HG02623 (cell line): ENCODE measurements at regions not wholly inside any gene's neighbourhood (a gene's known extent, or its start where the extent isn't known, plus 50 kb on each side); places are given as distances from the start of the nearest gene placed in this dataset.

ENCODE experiments used
- ATAC-seq: cut with Tn5 transposase; IDR thresholded peaks from one replicate; pipeline ENCODE4 v1.9.1; 2021; ENCODE audit warnings: moderate library complexity; ENCODE audit not compliant: unreplicated experiment

DNA sequence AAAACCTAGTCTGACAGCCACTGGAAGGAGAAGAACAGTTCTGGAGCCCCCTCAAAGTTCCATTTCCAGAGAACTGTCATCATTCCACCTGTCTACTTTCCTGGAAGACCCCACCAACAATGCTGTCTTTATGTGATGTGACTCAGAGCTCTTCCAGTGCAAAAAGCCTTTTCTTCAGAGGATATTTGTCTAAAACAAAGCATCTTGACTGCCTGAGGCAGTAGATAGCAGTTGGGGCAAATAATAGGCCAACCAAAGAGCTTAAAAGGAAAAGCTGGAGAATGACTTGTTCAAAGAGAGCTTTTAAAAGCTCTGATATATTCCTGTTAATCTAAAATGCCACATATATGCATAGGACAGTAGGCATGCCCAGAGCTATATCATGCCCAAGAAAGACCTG, 62.6 kb downstream of the MIS18A start:
- ATAC-seq, result no peak

DNA sequence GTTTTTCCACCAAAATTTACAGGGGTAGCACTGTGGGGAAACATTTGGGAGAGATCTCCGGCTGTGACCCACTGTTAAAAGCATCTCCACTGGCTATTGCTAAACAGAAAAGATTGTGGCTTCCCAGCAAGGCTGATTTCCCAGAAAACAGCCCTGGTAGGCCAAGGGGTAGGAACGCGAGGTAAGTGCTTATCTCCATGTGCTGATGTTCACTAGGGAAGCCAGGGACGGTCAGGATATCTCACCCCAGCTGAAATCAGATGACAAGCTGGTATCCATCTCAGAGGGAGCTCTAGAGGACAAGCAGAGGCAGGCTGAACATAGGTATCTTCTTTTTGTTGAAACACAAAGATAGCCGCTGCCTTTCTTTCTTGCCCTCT, 63.6 kb downstream of the MIS18A start:
- ATAC-seq, result no peak

DNA sequence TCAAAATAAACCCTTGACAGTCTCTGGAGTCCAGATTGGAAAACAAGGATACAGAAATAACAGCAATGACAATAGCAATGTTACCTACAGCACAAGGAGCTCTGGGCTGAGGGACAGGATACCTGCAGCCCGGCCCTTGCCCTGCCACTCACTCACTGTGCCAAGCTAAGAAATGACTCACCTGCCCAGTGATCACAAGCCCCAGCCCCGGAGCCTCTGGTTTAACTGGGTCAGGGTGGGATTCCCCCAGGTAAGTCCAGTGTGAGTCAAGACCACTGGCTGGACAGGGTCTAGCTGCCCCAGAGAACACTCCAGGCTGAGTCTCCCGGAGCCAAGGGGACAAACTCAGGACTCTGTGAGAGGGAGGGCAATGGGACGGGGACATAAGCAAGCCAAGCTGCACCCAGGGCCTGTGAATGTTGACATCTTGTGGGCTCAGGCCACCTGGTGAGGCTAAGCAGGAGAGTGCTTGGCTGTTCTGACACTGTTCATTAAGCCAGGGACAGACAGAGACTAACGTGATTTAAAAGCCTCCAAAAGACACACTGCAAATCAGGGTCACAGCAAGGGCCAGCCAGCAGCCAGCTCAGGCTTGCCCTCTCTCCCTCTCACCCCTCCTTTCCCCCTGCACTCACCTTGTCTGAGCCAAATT, 64.1 kb downstream of the MIS18A start:
- no peak for ATAC-seq

DNA sequence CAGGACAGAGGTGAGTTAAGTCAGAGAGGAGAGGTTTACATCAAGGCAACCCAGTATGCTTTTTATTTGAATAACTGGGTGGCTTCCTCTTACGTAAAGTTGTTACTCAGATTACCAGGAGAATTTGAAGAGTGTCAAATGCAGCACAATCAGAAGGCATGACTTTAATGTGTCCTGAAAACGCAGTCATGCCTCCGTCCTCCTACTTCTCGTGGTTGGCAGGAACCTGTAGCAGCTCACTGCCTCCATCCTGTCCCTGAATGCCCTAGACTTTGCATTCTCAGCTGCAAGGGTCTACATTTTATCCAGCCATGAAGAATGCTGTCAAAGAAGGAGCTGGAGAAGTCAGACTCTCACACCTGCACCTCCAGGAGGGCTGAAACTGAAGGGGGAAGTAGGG, 66.7 kb downstream of the MIS18A start:
- ATAC-seq, result no peak

DNA sequence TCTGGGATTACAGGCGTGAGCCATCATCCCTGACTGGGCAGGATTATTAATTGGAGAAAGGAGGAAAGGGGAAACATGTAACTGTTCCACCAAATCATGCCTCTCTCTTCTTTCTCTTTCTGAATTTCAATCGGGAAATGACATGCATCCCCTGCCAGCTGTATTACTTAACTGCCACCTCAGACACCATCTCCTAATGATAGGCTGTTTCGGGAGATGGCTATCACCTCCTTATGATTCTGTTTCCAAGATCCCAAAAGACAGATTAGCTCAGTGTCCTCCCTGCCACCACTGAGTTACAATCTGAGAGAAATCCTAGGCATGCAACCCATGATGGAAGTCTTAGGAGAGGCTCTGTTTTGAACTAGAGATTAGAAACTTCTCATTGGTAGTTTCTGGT, 67.5 kb downstream of the MIS18A start:
- ATAC-seq, result no peak

DNA sequence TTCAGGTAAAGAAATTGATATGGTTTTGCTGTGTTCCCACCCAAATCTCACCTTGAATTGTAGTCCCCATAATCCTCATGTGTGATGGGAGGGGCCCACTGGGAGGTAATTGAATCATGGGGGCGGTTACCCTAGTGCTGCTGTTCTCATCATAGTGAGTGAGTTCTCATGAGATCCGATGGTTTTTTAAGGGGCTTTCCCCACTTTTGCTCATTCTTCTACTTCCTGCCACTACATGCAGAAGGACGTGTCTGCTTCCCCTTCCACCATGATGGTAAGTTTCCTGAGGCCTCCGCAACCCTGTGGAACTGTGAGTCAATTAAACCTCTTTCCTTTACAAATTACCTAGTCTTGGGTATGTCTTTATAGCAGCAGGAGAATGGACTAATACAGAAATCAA, 69.3 kb downstream of the MIS18A start:
- no peak for ATAC-seq

DNA sequence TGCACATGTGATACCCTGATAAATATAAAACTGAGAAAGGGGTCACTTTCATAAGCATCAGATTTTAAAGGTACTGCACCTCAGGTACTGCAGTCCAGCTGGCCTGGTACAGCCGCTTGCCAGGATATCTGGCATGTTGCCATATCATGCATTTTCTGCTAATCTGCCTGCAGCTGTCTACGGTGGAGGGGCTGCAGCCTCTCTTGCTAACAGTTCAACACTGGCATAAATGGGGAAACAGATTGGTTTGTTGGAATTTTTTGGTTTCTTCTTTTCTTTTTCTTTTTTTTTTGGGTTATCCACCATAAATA, 71.5 kb downstream of the MIS18A start:
- ATAC-seq, result no peak

DNA sequence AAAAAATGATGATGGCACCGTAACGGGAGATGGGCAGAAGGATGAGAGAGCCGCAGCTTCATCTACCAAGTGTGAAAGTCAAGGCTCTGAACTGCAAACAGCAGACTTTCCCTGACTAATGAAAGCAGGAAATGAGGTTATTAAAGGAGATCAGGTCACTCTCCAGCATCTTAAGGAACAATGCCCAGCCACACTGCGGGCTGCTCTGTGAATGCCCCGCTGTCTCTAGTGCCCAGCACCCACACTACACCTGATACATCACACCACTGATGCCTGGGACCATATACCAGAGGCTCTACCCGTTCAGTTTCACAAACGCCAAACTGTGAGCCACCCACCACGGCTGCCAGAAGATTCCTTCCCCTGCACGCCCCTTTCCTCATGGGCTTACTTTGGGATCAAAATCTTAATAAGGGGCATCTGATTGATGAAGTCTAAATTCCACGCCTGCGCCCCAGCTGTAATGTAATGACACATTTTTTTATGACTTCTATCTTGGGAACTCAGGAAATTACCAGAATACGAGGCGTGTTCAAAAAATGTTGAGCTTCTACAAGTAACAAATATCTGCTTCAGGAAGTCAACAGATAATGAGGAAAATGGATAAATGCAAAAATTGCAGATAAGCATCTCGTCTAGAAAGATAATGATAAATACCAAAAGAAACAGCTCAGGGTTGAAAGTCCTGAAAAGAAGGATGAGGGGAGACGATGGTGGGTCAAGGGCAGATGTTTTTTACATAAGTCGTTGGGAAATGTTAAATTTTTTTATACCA, 72.0 kb downstream of the MIS18A start:
- no peak for ATAC-seq

DNA sequence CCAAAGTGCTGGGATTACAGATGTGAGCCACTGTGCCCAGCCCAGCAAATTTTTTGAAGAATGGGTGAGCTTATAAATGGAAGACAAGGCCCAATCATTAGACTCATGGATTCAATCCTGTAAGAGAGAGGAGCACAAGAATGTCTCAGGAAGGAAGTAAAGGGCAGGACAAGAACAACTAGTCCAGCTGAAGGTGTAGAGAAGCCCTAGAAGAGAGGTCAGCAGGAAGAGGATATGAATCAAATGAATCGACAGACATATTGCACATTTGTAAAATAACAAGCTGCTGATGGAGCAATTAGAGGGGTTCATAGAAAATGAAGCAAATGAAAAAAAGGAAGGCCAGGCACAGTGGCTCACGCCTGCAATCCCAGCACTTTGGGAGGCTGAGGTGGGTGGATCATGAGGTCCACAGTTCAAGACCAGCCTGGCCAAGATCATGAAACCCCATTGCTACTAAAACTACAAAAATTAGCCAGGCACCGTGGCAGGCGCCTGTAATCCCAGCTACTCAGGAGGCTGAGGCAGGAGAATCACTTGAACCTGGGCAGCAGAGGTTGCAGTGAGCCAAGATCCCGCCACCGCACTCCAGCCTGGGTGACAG, 74.9 kb downstream of the MIS18A start:
- ATAC-seq, result no peak

DNA sequence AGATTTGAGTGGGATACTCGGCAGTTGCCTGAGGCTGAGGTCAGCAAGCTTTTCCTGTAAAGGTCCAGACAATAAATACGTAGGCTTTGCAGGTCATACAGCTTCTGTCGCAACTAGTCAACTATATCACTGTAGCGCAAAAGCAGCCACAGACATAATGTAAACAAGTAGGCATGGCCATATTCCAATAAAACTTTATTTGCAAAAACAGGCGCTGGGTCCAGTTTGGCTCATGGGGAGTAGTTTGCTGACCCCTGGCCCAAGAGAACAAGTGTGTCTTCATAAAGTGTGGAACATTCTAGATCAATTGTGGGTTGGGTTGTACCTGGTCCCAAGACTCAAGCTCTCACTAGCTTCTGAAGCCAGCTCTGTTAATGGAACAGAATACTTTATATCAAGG, 78.8 kb downstream of the MIS18A start:
- ATAC-seq, result no peak

DNA sequence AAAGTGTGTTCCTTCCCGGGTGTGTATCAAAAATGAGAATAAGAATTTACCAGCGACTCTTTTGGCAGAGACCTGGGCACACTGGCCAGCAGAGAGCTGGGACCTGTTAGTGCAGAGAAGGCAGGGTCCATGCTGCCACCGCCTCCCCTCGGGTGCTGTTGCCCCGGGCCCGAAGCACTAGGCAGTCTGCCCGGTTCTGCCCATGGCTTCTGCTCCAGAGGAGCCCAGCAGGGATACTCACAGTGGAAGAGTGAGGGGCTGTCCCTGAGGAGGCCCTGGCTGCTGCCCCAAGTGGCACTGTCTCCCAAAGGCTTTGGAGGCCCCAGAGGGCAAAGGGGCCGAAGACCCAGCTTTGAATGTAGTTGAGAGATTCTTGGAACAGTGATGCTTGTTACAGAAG, 80.5 kb downstream of the MIS18A start:
- ATAC-seq, result no peak

DNA sequence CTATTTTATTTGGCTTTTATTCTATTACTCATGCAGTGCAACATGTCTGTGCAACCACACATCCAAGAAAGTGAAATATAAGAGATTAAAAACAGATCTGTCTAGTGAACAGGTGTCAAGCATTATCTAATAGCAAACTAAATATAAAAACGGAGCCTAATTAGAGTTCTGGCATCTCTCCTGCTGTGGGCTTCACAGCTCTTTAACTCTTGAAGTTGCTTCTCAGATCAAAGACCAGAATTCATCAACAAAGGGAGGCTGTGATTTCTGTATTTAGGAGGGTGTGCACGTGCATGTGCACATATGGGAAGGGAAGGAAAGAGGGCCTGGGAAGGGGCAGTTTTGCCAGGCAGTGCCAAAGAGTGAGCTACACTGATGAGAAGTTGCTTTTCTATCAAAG, 81.0 kb downstream of the MIS18A start:
- ATAC-seq, result no peak

DNA sequence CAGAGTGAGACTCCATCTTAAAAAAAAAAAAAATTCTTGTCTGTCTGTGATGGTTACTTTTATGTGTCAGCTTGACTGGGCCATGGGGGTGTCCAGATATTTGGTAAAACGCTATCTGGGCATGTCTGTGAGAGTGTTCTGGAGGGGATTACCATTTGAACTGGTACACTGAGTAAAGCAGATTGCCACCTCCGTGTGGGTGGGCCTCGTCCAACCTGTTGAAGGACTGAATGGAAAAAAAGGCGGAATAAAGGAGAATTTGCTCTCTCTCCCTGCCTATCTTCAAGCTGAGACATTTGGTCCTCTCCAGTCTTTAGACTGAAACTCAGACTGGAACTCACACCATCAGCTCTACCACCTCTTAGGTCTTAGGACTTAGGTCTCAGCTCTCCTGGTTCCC, 82.8 kb downstream of the MIS18A start:
- no peak for ATAC-seq

DNA sequence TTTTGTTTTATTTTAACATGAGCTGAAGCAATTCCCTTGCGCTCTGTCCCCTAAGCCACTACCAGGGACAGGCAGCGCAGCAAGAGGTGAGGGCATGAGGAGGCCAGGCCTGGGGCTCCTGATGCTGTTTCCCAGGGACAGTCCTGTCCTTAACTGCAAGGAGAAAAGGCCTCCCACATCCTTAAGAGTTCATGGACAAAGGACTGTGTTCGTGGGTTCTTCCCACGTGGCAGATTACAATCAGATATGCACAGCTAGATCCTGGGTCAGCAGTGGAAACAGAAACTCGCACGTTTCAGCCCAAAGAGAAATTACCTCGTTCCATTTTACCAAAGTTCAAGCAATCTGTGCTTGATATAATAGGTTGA, 85.8 kb downstream of the MIS18A start:
- no peak for ATAC-seq

DNA sequence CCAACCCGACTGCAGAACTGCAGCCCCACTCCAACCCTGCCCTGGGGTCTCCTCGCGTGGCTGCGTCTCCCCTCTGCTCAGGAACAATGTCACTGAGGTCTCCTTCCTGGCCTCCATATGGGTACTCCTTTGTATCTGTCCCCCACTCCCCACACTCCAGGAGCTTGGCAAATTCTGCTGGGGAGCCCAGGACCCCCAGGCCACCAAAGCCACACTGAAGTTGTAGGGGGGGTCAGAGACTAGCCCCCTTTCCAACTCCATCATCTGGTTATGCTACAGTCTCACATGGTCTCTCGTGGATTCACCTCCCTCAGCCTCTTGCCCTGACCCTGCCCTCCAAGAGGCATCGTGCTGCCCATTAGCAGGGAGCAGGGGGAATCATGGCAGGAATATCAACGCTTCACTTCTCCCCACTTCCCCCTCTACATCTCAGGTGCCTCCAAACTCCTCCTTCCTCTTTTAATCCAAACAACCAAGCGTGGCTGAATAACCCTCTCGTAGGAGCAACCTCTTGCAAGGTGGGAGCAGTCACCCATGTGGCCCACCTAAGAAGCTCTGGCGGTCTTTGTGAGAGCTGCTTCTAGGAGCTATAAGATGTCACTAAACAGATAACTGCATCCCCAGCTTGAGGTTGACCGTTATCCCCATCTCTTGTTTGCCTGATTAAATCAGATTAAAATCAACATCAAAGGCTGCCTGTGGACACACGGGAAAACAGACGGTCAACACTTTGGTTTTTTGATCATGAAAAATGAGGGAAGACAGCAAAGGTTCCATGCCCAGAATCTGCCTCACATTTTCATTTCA, 86.4 kb downstream of the MIS18A start:
- ATAC-seq, result no peak

DNA sequence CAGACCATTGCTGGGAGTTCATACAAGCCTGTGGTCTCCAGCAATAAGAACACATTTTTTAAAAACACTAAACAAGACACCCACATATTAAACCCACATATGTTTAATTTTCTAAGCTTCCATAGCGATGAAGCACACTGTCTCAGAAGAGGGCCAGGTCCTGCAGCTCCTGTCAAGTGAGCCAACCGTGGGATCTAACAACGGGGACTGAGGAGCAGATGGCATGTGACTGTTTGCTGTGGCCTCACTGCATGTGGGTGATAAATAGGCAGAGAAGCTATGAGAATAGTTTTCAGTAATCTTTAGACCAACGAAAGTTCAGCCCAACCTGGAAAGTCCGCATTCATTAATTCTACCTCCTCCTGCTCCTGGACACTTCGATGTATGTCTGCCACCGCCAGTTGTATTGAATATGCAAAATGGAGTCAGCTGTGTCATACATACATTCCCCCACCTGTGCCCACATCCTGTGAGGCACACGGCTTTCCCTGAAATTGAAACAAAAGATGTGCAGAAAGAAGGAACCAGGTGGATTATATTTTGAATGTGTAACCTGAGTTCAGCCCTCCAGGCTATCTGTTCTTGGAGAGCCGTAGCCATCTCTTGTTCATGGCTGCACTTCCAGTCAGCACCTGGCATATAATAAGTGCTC, 88.2 kb downstream of the MIS18A start:
- no peak for ATAC-seq

DNA sequence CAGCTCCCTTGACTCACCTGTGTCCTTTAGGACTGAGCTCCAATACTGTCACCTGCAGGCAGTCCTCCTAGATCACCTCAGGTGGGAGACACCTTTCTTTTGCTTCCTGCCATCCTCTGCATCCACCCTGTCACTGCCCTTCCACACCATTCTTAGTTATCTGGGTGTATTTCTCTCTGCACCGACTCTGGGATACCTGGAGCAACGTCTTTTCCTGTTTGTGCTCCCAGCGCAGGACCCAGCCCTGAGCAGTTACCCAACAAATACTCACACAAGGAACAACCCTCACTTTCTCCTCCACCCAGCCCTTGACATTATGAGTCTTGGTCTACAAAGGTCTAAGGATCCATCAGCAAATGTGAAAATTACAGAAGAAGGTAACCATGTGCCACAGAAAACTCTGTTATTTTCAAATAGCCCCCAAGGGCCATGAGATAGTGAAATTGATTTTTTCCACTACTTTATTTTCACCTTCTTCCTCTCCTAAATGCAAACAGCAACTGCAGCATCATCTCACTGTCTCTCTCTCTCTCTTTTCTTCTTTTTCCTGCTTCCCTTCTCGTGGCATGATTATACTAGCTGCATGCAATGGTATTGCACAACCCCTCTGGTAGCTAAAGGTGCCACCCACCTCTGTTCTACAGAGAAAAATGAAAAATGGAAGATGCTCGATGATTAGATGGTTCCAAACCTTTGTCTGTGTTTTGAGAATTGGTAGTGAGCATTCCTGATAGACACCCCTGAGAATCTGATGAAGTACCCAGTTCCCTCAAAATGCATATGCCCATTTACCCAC, 89.0 kb downstream of the MIS18A start:
- ATAC-seq, result no peak

DNA sequence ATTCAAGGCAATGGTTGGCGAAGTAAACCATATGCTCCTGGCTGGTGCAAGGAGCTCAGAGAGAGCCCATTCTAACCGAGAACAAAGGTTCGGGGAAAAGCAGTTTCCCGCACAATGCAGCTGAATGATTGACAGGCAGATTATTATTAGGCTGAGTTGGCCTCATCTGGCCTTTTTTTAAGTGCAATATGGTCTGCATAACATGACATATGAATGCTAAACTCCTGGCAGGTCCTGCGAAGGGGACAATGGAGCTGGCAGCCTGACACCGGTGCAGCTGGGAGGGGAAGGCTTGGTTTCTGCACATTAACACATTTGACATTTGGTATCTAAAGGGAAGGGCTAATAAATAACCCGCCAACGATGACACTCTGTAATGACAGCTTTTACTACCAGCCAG, 92.0 kb downstream of the MIS18A start:
- ATAC-seq, result no peak

DNA sequence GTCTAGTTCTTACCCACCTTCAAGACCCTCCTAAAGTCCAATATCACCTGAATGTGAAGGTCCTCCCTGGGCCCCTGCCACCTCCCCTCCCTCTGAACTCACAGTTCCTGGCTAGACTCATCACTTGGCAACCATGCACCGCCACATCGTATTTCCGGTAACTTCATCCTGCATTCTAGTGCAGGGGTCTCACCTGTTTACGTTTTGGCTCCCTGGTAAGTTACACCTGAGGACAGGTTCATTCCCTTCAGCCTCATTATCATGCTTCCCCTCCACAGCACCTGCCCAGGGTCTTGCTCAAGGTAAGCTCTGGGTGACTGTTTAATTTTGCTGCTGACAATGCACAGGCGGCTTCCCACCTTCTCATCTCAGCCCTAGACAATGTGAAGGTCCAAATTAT, 93.1 kb downstream of the MIS18A start:
- no peak for ATAC-seq

DNA sequence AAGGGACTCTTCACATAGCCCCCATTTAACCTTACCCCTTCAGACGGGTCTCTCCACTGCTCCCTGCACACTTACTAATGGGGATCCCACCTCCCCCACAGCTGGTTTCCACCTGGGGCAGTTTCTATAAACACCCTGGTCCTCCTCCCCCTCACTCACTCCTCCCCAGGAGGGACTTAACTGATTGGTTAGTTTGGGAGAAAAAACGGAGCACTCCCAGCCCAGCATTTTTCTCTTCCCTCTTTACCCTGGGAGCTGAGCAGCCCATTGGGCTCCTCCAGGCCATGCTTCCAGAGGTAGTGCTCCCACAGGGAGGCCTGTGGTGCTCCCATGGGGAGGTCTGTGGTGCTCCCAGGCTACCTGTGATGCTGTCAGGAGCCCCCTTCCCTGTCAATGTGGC, 93.7 kb downstream of the MIS18A start:
- no peak for ATAC-seq

DNA sequence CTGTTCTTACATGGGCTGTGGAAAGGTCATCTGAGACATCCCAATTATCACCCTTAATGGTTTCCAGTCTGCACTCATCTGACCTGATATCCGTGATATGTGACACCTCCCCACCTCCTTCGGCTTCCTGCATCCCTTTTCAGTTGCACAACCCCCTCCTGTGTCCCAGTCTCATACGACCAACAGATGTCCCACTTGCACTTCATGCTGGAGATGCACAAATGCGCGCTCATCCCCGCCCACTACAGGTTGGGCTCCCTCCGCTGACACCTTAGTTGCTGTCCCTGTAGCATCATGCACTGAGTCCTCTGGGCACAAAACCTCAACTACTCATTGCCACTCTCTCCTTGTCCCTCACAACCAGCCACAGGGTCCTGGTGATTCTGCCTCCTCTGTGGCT, 94.4 kb downstream of the MIS18A start:
- ATAC-seq, result no peak
